Neural progenitor cell (in vitro differentiated cells): ENCODE measurements at regions not wholly inside any gene's neighbourhood (a gene's known extent, or its start where the extent isn't known, plus 50 kb on each side); places are given as distances from the start of the nearest gene placed in this dataset.

Experiments
- DNase-seq: peaks from one replicate; pipeline ENCODE4 v3.0.0-alpha.2; 2016; ENCODE audit warnings: low spot score
- H2AFZ ChIP-seq: fragments of 200-600 bp; sonication (generic); replicated peaks from 2 replicates; pipeline ENCODE4 v1.6.1; 2016; ENCODE audit warnings: antibody characterized with exemption
- H3F3A ChIP-seq: fragments of 200-600 bp; sonication (generic); 2 replicates; pipeline ENCODE4 v1.6.1; 2016; ENCODE audit warnings: antibody characterized with exemption, low read depth
- H3K27ac ChIP-seq: fragments of 200-600 bp; sonication (generic); 2 replicates; pipeline ENCODE4 v1.5.1; 2016; ENCODE audit warnings: mild to moderate bottlenecking
- H3K27me3 ChIP-seq: fragments of 200-600 bp; sonication (generic); 2 replicates; pipeline ENCODE4 v1.6.1; 2016; ENCODE audit warnings: mild to moderate bottlenecking, moderate library complexity
- H3K36me3 ChIP-seq: fragments of 200-600 bp; sonication (generic); 2 replicates; pipeline ENCODE4 v1.5.1; 2016
- H3K4me1 ChIP-seq: fragments of 200-600 bp; sonication (generic); 2 replicates; pipeline ENCODE4 v1.6.1; 2016; ENCODE audit warnings: mixed run types
- H3K4me2 ChIP-seq: fragments of 200-600 bp; sonication (generic); 2 replicates; pipeline ENCODE4 v1.6.1; 2016
- H3K4me3 ChIP-seq: fragments of 200-600 bp; sonication (generic); 2 replicates; pipeline ENCODE4 v1.5.1; 2016
- H3K79me2 ChIP-seq: fragments of 200-600 bp; sonication (generic); 2 replicates; pipeline ENCODE4 v1.6.1; 2016; ENCODE audit warnings: low read depth
- H3K9ac ChIP-seq: fragments of 200-600 bp; sonication (generic); 2 replicates; pipeline ENCODE4 v1.6.1; 2016
- H3K9me3 ChIP-seq: fragments of 200-600 bp; sonication (generic); 2 replicates; pipeline ENCODE4 v1.5.1; 2016; ENCODE audit warnings: low read depth
- H4K20me1 ChIP-seq: fragments of 200-600 bp; sonication (generic); 2 replicates; pipeline ENCODE4 v1.6.1; 2016; ENCODE audit warnings: low read depth
- H3K27ac Mint-ChIP-seq: 3 replicates; pipeline ENCODE4 v1.8.0; 2021; ENCODE audit warnings: mixed read lengths
- H3K27me3 Mint-ChIP-seq: 2 replicates; pipeline ENCODE4 v1.8.0; 2022; ENCODE audit warnings: low read depth, mild to moderate bottlenecking, inconsistent platforms, moderate library complexity, mixed read lengths; ENCODE audit not compliant: insufficient read depth
- H3K36me3 Mint-ChIP-seq: 3 replicates; pipeline ENCODE4 v1.8.0; 2021; ENCODE audit warnings: mixed read lengths
- H3K4me1 Mint-ChIP-seq: 3 replicates; pipeline ENCODE4 v1.8.0; 2021; ENCODE audit warnings: mixed read lengths
- H3K4me3 Mint-ChIP-seq: 3 replicates; pipeline ENCODE4 v1.8.0; 2021; ENCODE audit warnings: mild to moderate bottlenecking, moderate library complexity, mixed read lengths
- H3K9me3 Mint-ChIP-seq: 3 replicates; pipeline ENCODE4 v1.8.0; 2020; ENCODE audit warnings: mixed read lengths
- EZH2 ChIP-seq: fragments of 200-600 bp; sonication (generic); IDR thresholded peaks from 2 replicates; pipeline ENCODE4 v1.6.1; 2017; ENCODE audit warnings: antibody characterized with exemption, mild to moderate bottlenecking, moderate library complexity
- EZH2phosphoT487 ChIP-seq: fragments of 200-600 bp; sonication (generic); IDR thresholded peaks from 2 replicates; pipeline ENCODE4 v1.6.1; 2017; ENCODE audit warnings: antibody characterized with exemption
- TF ChIP-seq, protein P1 (sequence below): fragments of 200-600 bp; sonication (generic); IDR thresholded peaks from 2 replicates; pipeline ENCODE4 v1.5.1; 2017; ENCODE audit warnings: antibody characterized with exemption, mild to moderate bottlenecking

DNA sequence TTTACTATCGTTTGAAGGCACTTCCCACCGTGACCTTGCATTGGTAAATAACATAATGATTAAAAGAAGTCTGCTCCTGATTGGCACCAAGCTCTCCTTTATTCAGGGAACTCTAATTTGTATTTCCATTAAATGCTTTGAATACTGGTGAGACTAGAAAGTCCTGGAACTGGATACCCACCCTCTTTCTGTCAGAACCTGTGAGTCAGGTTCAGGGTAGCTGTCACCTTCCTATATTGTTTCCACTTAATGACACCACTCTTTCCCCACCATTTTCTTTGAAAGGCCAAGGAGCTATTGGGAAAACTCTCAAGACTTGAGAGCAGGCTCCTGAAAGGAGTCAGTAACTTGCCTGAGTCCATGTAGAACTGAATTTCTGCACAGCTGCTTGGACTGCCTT is 55.9 kb upstream of the RASSF6 start:
- Mint-ChIP-seq H3K36me3 (no peaks in the 10 kb centered on the region), H3K27me3 (peaks cover 2% of the 10 kb centered on the region), H3K9me3 (no peaks in the 10 kb centered on the region), H3K27ac (no peak overlapping the region), H3K4me1 (peaks cover 11% of the 10 kb centered on the region), H3K4me3 (no peak overlapping the region)
- DNase-seq, result no peak
- H3K36me3 ChIP-seq, result no peaks in the 10 kb centered on the region
- no peak overlapping the region for H3K4me2 ChIP-seq
- TF ChIP-seq EZH2phosphoT487 (no peak), EZH2 (no peak)
- TF ChIP-seq, protein P1, sequence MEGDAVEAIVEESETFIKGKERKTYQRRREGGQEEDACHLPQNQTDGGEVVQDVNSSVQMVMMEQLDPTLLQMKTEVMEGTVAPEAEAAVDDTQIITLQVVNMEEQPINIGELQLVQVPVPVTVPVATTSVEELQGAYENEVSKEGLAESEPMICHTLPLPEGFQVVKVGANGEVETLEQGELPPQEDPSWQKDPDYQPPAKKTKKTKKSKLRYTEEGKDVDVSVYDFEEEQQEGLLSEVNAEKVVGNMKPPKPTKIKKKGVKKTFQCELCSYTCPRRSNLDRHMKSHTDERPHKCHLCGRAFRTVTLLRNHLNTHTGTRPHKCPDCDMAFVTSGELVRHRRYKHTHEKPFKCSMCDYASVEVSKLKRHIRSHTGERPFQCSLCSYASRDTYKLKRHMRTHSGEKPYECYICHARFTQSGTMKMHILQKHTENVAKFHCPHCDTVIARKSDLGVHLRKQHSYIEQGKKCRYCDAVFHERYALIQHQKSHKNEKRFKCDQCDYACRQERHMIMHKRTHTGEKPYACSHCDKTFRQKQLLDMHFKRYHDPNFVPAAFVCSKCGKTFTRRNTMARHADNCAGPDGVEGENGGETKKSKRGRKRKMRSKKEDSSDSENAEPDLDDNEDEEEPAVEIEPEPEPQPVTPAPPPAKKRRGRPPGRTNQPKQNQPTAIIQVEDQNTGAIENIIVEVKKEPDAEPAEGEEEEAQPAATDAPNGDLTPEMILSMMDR, result no peak
- no peaks in the 10 kb centered on the region for H4K20me1 ChIP-seq
- no peak overlapping the region for H2AFZ ChIP-seq
- no peaks in the 10 kb centered on the region for H3K4me1 ChIP-seq
- H3K79me2 ChIP-seq, result no peaks in the 10 kb centered on the region
- H3K27ac ChIP-seq, result no peak overlapping the region
- no peaks in the 10 kb centered on the region for H3K9me3 ChIP-seq
- H3K27me3 ChIP-seq, result no peaks in the 10 kb centered on the region
- H3K9ac ChIP-seq, result no peak overlapping the region
- H3K4me3 ChIP-seq, result no peak overlapping the region
- H3F3A ChIP-seq, result no peaks in the 10 kb centered on the region

DNA sequence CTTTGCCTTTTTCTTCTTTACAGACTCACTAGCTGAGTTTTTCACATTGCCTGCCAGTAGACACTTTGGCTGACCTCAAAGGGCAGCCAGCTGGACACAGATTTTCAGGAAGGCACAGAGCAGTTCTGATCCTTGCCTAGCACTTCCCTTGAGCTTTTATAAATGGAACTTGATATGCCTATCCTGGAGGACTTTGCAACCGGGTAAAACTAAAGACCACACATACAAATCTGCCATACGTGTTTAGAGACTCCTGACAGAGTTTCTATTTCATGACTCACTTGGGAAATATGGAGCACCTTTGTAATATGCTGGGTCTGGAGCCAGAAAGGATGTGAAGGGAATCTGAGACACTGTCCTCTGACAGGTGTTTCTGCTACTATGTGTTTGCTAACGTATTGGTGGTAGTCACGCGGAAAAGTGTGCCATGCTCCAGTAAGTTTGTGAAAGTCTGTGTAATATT is 56.7 kb upstream of the RASSF6 start:
- Histone ChIP-seq H2AFZ (no peak overlapping the region), H3K9me3 (no peaks in the 10 kb centered on the region), H3K79me2 (no peaks in the 10 kb centered on the region), H4K20me1 (no peaks in the 10 kb centered on the region), H3K27me3 (no peaks in the 10 kb centered on the region), H3K4me1 (no peaks in the 10 kb centered on the region), H3K9ac (no peak overlapping the region), H3F3A (no peaks in the 10 kb centered on the region), H3K4me3 (no peak overlapping the region), H3K4me2 (no peak overlapping the region), H3K27ac (no peak overlapping the region), H3K36me3 (no peaks in the 10 kb centered on the region)
- H3K36me3 Mint-ChIP-seq, result no peaks in the 10 kb centered on the region
- no peak for DNase-seq
- no peak overlapping the region for H3K4me3 Mint-ChIP-seq
- peaks cover 2% of the 10 kb centered on the region for H3K27me3 Mint-ChIP-seq
- H3K4me1 Mint-ChIP-seq, result peaks cover 11% of the 10 kb centered on the region
- H3K27ac Mint-ChIP-seq, result no peak overlapping the region
- TF ChIP-seq EZH2 (no peak), EZH2phosphoT487 (no peak)
- TF ChIP-seq, protein P1, result no peak
- H3K9me3 Mint-ChIP-seq, result no peaks in the 10 kb centered on the region

DNA sequence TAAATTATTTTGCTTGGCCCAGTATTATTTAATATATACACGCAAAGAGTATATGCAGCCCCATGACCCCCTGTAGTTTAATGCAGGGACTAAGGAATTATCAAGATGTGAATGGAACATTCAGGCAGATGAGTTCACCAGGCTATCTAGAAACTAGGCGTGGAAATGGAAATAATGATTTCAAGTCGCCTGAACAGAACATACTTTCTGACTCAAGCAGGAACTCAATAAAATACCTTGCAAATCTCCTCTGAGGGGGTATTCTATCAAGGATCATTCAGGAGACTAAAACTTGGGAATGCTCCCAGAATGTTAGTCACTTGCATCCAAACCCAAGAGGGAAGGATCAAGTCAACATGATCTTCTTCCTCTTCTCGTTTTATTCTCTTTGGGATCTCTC is 59.6 kb upstream of the RASSF6 start:
- Mint-ChIP-seq H3K27me3 (peaks cover 2% of the 10 kb centered on the region), H3K36me3 (no peaks in the 10 kb centered on the region), H3K4me3 (no peak overlapping the region), H3K27ac (no peak overlapping the region), H3K9me3 (no peaks in the 10 kb centered on the region), H3K4me1 (peaks cover 11% of the 10 kb centered on the region)
- H3K36me3 ChIP-seq, result no peaks in the 10 kb centered on the region
- no peaks in the 10 kb centered on the region for H3F3A ChIP-seq
- DNase-seq, result no peak
- no peaks in the 10 kb centered on the region for H4K20me1 ChIP-seq
- no peak overlapping the region for H3K4me3 ChIP-seq
- no peaks in the 10 kb centered on the region for H3K79me2 ChIP-seq
- H3K27ac ChIP-seq, result no peak overlapping the region
- H2AFZ ChIP-seq, result no peak overlapping the region
- no peak overlapping the region for H3K4me2 ChIP-seq
- no peaks in the 10 kb centered on the region for H3K27me3 ChIP-seq
- TF ChIP-seq EZH2 (no peak), EZH2phosphoT487 (no peak)
- TF ChIP-seq, protein P1, result no peak
- H3K9ac ChIP-seq, result no peak overlapping the region
- no peaks in the 10 kb centered on the region for H3K4me1 ChIP-seq
- H3K9me3 ChIP-seq, result no peaks in the 10 kb centered on the region
